Calu3 (cell line): ENCODE measurements at regions not wholly inside any gene's neighbourhood (a gene's known extent, or its start where the extent isn't known, plus 50 kb on each side); places are given as distances from the start of the nearest gene placed in this dataset.

ENCODE experiments used
- BruUV-seq: library from RNA; stranded (reverse); fragments of 400-500 nt; replicated peaks from 2 replicates; lab custom pipeline; 2021; lab: Mats Ljungman, UMichigan
- CTCF ChIA-PET: fragments of 300-600 bp; sonication (Branson Sonifier 250); formaldehyde crosslinking; loops from one replicate; lab custom pipeline; 2022; ENCODE audit warnings: antibody characterized with exemption; lab: Charles Lee
- DNase-seq: peaks from one replicate; pipeline ENCODE4 v3.0.0; 2022
- H3K27ac Mint-ChIP-seq: one replicate; pipeline ENCODE4 v1.8.0; 2022; ENCODE audit warnings: mixed read lengths; ENCODE audit not compliant: unreplicated experiment
- H3K27me3 Mint-ChIP-seq: one replicate; pipeline ENCODE4 v1.8.0; 2022; ENCODE audit warnings: mixed read lengths; ENCODE audit not compliant: unreplicated experiment
- H3K36me3 Mint-ChIP-seq: one replicate; pipeline ENCODE4 v1.8.0; 2022; ENCODE audit warnings: mild to moderate bottlenecking, moderate library complexity, mixed read lengths; ENCODE audit not compliant: insufficient read depth, unreplicated experiment
- H3K4me1 Mint-ChIP-seq: one replicate; pipeline ENCODE4 v1.8.0; 2022; ENCODE audit warnings: mild to moderate bottlenecking, low read depth, mixed read lengths; ENCODE audit not compliant: unreplicated experiment
- H3K4me3 Mint-ChIP-seq: one replicate; pipeline ENCODE4 v1.8.0; 2022; ENCODE audit warnings: mild to moderate bottlenecking, low read depth, moderate library complexity, mixed read lengths; ENCODE audit not compliant: unreplicated experiment
- H3K9me3 Mint-ChIP-seq: one replicate; pipeline ENCODE4 v1.8.0; 2022; ENCODE audit warnings: low read depth, mixed read lengths; ENCODE audit not compliant: unreplicated experiment
- intact Hi-C: fragments of 100-400 bp; cut with micrococcal nuclease; formaldehyde crosslinking; loops from one replicate; pipeline ENCODE4 v1.10.0; 2022; ENCODE audit not compliant: unreplicated experiment
- TF ChIP-seq, protein P1 (sequence below): fragments of 200-600 bp; IDR thresholded peaks from one replicate; pipeline ENCODE4 v1.8.0; 2022; ENCODE audit warnings: antibody characterized with exemption; ENCODE audit not compliant: unreplicated experiment

DNA sequence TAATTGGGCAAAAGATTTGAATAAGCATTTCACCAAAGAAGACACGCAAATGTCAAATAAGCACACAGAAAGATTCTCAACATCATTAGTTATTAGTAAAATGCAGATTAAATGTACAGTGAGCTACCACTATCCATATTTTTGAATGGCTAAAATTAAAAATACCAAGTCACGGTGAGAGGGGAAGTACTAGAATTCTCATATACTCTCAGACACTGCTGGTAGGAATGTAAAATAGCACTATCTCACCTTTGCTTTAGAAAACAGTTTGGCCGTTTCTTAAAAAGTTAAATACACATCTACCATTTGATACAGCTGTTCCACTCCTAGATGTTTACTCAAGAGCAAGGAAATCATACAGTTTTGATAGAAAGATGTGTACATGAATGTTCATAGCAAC, 115.8 kb upstream of the CELF2 start:
- no peak for DNase-seq
- Mint-ChIP-seq H3K4me3 (no peak overlapping the region), H3K4me1 (no peaks in the 10 kb centered on the region), H3K36me3 (no peaks in the 10 kb centered on the region), H3K27ac (no peak overlapping the region), H3K27me3 (no peaks in the 10 kb centered on the region), H3K9me3 (peaks cover 10% of the 10 kb centered on the region)
- CTCF ChIA-PET: no interaction called here
- no TSS peak for BruUV-seq
- TF ChIP-seq, protein P1, sequence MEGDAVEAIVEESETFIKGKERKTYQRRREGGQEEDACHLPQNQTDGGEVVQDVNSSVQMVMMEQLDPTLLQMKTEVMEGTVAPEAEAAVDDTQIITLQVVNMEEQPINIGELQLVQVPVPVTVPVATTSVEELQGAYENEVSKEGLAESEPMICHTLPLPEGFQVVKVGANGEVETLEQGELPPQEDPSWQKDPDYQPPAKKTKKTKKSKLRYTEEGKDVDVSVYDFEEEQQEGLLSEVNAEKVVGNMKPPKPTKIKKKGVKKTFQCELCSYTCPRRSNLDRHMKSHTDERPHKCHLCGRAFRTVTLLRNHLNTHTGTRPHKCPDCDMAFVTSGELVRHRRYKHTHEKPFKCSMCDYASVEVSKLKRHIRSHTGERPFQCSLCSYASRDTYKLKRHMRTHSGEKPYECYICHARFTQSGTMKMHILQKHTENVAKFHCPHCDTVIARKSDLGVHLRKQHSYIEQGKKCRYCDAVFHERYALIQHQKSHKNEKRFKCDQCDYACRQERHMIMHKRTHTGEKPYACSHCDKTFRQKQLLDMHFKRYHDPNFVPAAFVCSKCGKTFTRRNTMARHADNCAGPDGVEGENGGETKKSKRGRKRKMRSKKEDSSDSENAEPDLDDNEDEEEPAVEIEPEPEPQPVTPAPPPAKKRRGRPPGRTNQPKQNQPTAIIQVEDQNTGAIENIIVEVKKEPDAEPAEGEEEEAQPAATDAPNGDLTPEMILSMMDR: no peak
- intact Hi-C loops: no loop called here

DNA sequence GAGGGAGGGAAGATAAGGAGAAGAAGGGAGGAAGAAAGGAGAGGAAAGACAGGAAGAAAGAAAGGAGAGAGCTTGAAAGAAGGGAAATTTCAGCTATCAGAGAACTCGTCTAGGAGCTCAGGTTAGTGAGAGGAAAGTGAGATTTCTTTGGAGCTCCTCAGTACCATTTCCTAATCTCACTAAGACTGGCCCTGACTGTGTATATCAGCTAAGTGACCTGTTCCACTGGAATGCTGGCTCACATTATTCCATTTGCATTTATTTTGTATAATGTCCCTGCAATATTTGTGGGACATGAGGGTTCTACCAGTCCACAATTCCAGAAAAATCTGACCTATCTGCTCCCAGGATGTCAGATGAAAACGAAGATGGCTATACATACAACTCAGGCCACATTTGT, 114.7 kb upstream of the CELF2 start:
- Mint-ChIP-seq H3K27me3 (no peaks in the 10 kb centered on the region), H3K9me3 (peaks cover 10% of the 10 kb centered on the region), H3K4me1 (no peaks in the 10 kb centered on the region), H3K36me3 (no peaks in the 10 kb centered on the region), H3K4me3 (no peak overlapping the region), H3K27ac (no peak overlapping the region)
- BruUV-seq: no TSS peak
- CTCF ChIA-PET: interaction anchor here (0.7 kb wide), 1 partner anchor 11 kb away, joined by 4 read pairs; no protein-coding TSS in a partner anchor
- no peak for DNase-seq
- TF ChIP-seq, protein P1: no peak
- intact Hi-C loops: no loop called here

DNA sequence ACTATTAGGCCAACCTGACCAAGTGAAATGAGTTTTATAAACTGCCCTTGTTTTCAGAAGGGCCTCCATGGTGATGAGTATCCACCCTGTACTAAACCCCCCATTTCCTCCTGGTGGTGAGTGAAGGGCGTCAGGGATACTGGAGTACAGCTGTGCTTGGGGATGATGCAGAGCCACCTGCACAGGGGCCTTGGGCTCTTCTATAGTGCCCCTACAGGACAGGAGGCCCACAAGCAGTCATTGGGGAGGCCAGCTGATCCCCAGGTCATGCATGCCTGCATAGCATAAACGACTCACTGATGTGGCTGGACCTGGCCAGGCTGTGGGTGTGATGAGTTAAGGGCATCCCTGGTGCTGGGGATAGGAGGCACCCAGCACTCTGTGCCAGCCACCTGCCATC, 114.1 kb upstream of the CELF2 start:
- CTCF ChIA-PET: no interaction called here
- no peak overlapping the region for H3K27ac Mint-ChIP-seq
- TF ChIP-seq, protein P1: no peak
- H3K4me1 Mint-ChIP-seq: no peaks in the 10 kb centered on the region
- DNase-seq: no peak
- intact Hi-C loops: no loop called here
- H3K4me3 Mint-ChIP-seq: no peak overlapping the region
- H3K9me3 Mint-ChIP-seq: peaks cover 10% of the 10 kb centered on the region
- no peaks in the 10 kb centered on the region for H3K27me3 Mint-ChIP-seq
- H3K36me3 Mint-ChIP-seq: no peaks in the 10 kb centered on the region
- BruUV-seq: no TSS peak

DNA sequence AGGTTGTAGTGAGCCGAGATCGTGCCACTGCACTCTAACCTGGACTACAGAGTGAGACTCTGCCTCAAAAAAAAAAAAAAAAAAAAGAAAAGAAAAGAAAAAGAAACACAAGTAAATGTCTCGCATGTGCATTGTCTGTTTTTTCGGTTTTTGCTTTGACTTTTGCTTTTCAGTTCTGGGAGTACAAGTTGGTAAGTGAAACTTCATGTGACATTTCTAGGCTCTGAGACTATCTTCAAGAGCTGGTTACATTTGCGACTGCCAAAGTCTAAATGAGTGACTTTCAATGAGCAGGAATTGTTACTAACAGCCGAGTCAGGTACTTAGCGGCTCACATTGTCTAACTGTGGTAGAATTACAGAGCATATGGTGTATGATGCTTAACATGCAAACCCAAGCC, 107.0 kb upstream of the CELF2 start:
- no TSS peak for BruUV-seq
- no peak for DNase-seq
- Mint-ChIP-seq H3K9me3 (peaks cover 7% of the 10 kb centered on the region), H3K4me1 (no peaks in the 10 kb centered on the region), H3K4me3 (no peak overlapping the region), H3K27ac (no peak overlapping the region), H3K36me3 (no peaks in the 10 kb centered on the region), H3K27me3 (no peaks in the 10 kb centered on the region)
- intact Hi-C loops: no loop called here
- CTCF ChIA-PET: no interaction called here
- TF ChIP-seq, protein P1: no peak

DNA sequence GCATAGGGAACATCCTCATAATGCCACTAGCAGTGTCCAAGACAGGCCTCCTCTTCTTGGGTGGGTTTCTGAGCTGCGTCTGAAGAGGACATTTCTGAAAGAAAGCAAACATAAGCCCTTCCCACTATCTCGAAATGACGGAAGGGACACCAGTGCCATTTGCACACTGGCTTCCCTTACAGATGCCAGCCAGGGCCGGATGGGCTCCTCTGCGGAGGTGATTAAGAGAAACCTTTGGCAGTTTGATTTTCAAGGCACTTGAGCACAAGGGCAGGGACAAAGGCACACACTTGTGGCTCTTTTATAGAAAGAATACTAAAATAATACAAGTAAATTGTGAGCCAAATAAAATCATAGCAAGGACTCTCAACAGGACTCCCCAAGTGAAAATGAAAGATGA, 106.6 kb upstream of the CELF2 start:
- CTCF ChIA-PET: no interaction called here
- Mint-ChIP-seq H3K4me3 (no peak overlapping the region), H3K36me3 (no peaks in the 10 kb centered on the region), H3K27me3 (no peaks in the 10 kb centered on the region), H3K27ac (no peak overlapping the region), H3K9me3 (peaks cover 7% of the 10 kb centered on the region), H3K4me1 (no peaks in the 10 kb centered on the region)
- BruUV-seq: no TSS peak
- TF ChIP-seq, protein P1: no peak
- intact Hi-C loops: no loop called here
- DNase-seq: no peak
